HCT116 (cell line): ENCODE measurements at regions not wholly inside any gene's neighbourhood (a gene's known extent, or its start where the extent isn't known, plus 50 kb on each side); places are given as distances from the start of the nearest gene placed in this dataset.

ENCODE experiments used
- ATAC-seq: fragments of 200-7000 bp; cut with Tn5 transposase; 2 replicates; pipeline ENCODE4 v1.9.1; 2020; ENCODE audit warnings: mild to moderate bottlenecking, moderate library complexity
- BruUV-seq: library from RNA; stranded (reverse); fragments of 400-500 nt; replicated peaks from 2 replicates; lab custom pipeline; 2021; lab: Mats Ljungman, UMichigan
- CTCF ChIA-PET: fragments of 300-600 bp; sonication (Branson Sonifier 250); formaldehyde crosslinking; loops from one replicate; lab custom pipeline; 2021; ENCODE audit warnings: antibody characterized with exemption; lab: Charles Lee
- POLR2A ChIA-PET: fragments of 300-600, 350-600 bp; sonication (Branson Sonifier 250); formaldehyde crosslinking; loops from one replicate; lab custom pipeline; 2021; ENCODE audit warnings: antibody characterized with exemption; lab: Charles Lee
- RAD21 ChIA-PET, 2 experiments: fragments of 300-600 bp; sonication (Branson Sonifier 250); formaldehyde crosslinking; loops; one replicate each; lab custom pipeline; 2023; ENCODE audit warnings: low total read pairs in 2 of 2; ENCODE audit not compliant: uncharacterized antibody in 2 of 2, unreplicated experiment in 2 of 2, low non-redundant PET in 1 of 2; lab: Charles Lee
- DNase-seq: peaks from one replicate; pipeline ENCODE4 v3.0.0-alpha.2; 2010; ENCODE audit warnings: low read depth, low spot score
- H2AFZ ChIP-seq: fragments of 200-600 bp; shearing (Covaris generic), sonication (generic); 2 replicates; pipeline ENCODE4 v1.6.1; 2017; ENCODE audit warnings: low read depth, mixed run types, mixed read lengths, antibody characterized with exemption, low read length; ENCODE audit not compliant: poor library complexity, severe bottlenecking
- H3K27ac ChIP-seq: 2 replicates; pipeline ENCODE4 v1.5.1; 2012; ENCODE audit warnings: low read depth, low read length
- H3K27me3 ChIP-seq: fragments of 200-600 bp; sonication (generic); 2 replicates; pipeline ENCODE4 v1.6.1; 2016; ENCODE audit warnings: mixed run types, low read length, mixed read lengths; ENCODE audit not compliant: insufficient read depth
- H3K36me3 ChIP-seq, 2 experiments: fragments of 200-500 bp in 1 of 2; fragments of 200-600 bp in 1 of 2; sonication (Bioruptor generic) in 1 of 2; sonication (generic) in 1 of 2; 2 replicates each; pipeline versions ENCODE4 v1.5.1 to v1.6.1; 2014 to 2016; ENCODE audit warnings: low read length in 2 of 2, inconsistent platforms in 1 of 2, mixed read lengths in 1 of 2, mixed run types in 1 of 2; ENCODE audit not compliant: insufficient read depth in 2 of 2, control insufficient read depth in 1 of 2
- H3K4me1 ChIP-seq, 2 experiments: fragments of 200-600 bp in 1 of 2; sonication (generic) in 1 of 2; 2 replicates each; pipeline versions ENCODE4 v1.5.1 to v1.6.1; 2012 to 2017; ENCODE audit warnings: low read length in 2 of 2, inconsistent platforms in 1 of 2, mild to moderate bottlenecking in 1 of 2, mixed read lengths in 1 of 2, mixed run types in 1 of 2, moderate library complexity in 1 of 2; ENCODE audit not compliant: insufficient read depth in 2 of 2, control insufficient read depth in 1 of 2
- H3K4me2 ChIP-seq: fragments of 200-600 bp; sonication (generic); 2 replicates; pipeline ENCODE4 v1.6.1; 2017; ENCODE audit warnings: mixed run types, low read length, mixed read lengths
- H3K4me3 ChIP-seq, 2 experiments: fragments of 200-600 bp in 1 of 2; sonication (generic) in 1 of 2; replicated peaks in 1 of 2; 2 replicates each; pipeline ENCODE4 v1.5.1; 2011 to 2016; ENCODE audit warnings: low read length in 2 of 2, control low read depth in 1 of 2, low read depth in 1 of 2, mild to moderate bottlenecking in 1 of 2, mixed read lengths in 1 of 2, mixed run types in 1 of 2
- H3K79me2 ChIP-seq: fragments of 200-600 bp; sonication (generic); 2 replicates; pipeline ENCODE4 v1.6.1; 2017; ENCODE audit warnings: mild to moderate bottlenecking, mixed run types, low read length, moderate library complexity, mixed read lengths; ENCODE audit not compliant: insufficient read depth
- H3K9ac ChIP-seq: fragments of 200-600 bp; sonication (generic); 2 replicates; pipeline ENCODE4 v1.6.1; 2016; ENCODE audit warnings: low read length, mixed read lengths
- H3K9me2 ChIP-seq: fragments of 200-600 bp; sonication (generic), shearing (Covaris generic); 2 replicates; pipeline ENCODE4 v1.6.1; 2017; ENCODE audit warnings: mixed run types, mild to moderate bottlenecking, moderate library complexity; ENCODE audit not compliant: insufficient read depth
- H3K9me3 ChIP-seq, 2 experiments: fragments of 200-500 bp in 1 of 2; fragments of 200-600 bp in 1 of 2; sonication (Bioruptor generic) in 1 of 2; sonication (generic) in 1 of 2; 2 replicates each; pipeline ENCODE4 v1.6.1; 2014 to 2017; ENCODE audit warnings: low read length in 2 of 2, mixed read lengths in 2 of 2, inconsistent platforms in 1 of 2, low read depth in 1 of 2, mild to moderate bottlenecking in 1 of 2, mixed run types in 1 of 2, moderate library complexity in 1 of 2; ENCODE audit not compliant: control insufficient read depth in 1 of 2, insufficient read depth in 1 of 2
- H4K20me1 ChIP-seq: fragments of 200-600 bp; sonication (generic), shearing (Covaris generic); 2 replicates; pipeline ENCODE4 v1.6.1; 2017; ENCODE audit warnings: mixed run types, mild to moderate bottlenecking, moderate library complexity; ENCODE audit not compliant: insufficient read depth
- CBX3 ChIP-seq: IDR thresholded peaks from 2 replicates; pipeline ENCODE4 v1.6.1; 2012; ENCODE audit warnings: low read depth
- CTCF ChIP-seq, 3 experiments: fragments of 200-600 bp in 1 of 3; sonication (generic) in 1 of 3; IDR thresholded peaks in 2 of 3; conservative IDR thresholded peaks in 1 of 3; 2 replicates each; pipeline ENCODE4 v1.5.1; 2012 to 2017; ENCODE audit warnings: low read depth in 2 of 3, low read length in 2 of 3, antibody characterized with exemption in 1 of 3, borderline replicate concordance in 1 of 3, control low read depth in 1 of 3, mild to moderate bottlenecking in 1 of 3, mixed read lengths in 1 of 3, mixed run types in 1 of 3, moderate library complexity in 1 of 3; ENCODE audit not compliant: insufficient read depth in 1 of 3
- EZH2 ChIP-seq: fragments of 200-600 bp; sonication (generic); IDR thresholded peaks from 2 replicates; pipeline ENCODE4 v1.6.1; 2017; ENCODE audit warnings: antibody characterized with exemption, mixed run types
- EZH2phosphoT487 ChIP-seq: fragments of 200-600 bp; IDR thresholded peaks from 2 replicates; pipeline ENCODE4 v1.6.1; 2018; ENCODE audit warnings: antibody characterized with exemption, borderline replicate concordance
- FOSL1 ChIP-seq: IDR thresholded peaks from 2 replicates; pipeline ENCODE4 v1.6.1; 2012; ENCODE audit warnings: low read depth
- JUND ChIP-seq: IDR thresholded peaks from 2 replicates; pipeline ENCODE4 v1.6.1; 2012
- RAD21 ChIP-seq: IDR thresholded peaks from 2 replicates; pipeline ENCODE4 v1.6.1; 2012; ENCODE audit warnings: low read depth, mild to moderate bottlenecking
- REST ChIP-seq: IDR thresholded peaks from 2 replicates; pipeline ENCODE4 v1.6.1; 2012; ENCODE audit warnings: low read depth
- SIN3A ChIP-seq: IDR thresholded peaks from 2 replicates; pipeline ENCODE4 v1.6.1; 2012; ENCODE audit warnings: low read depth
- SP1 ChIP-seq: IDR thresholded peaks from 2 replicates; pipeline ENCODE4 v1.6.1; 2012; ENCODE audit warnings: low read depth
- SRF ChIP-seq: IDR thresholded peaks from 2 replicates; pipeline ENCODE4 v1.6.1; 2012; ENCODE audit warnings: low read depth
- TCF7L2 ChIP-seq: IDR thresholded peaks from 2 replicates; pipeline ENCODE4 v1.7.0; 2011; ENCODE audit warnings: borderline replicate concordance, inconsistent platforms; ENCODE audit not compliant: insufficient read depth, insufficient read length; ENCODE audit errors: extremely low read depth
- YY1 ChIP-seq: IDR thresholded peaks from 2 replicates; pipeline ENCODE4 v1.6.1; 2011; ENCODE audit warnings: low read length, low read depth, moderate library complexity, mild to moderate bottlenecking; ENCODE audit not compliant: insufficient replicate concordance; ENCODE audit errors: extremely low read depth
- ZFX ChIP-seq: fragments of 450-650 bp; IDR thresholded peaks from 2 replicates; pipeline ENCODE4 v1.6.1; 2017
- intact Hi-C: fragments of 100-400 bp; cut with micrococcal nuclease; formaldehyde crosslinking; loops from 2 replicates; pipeline ENCODE4 v1.10.0; 2022
- TF ChIP-seq, protein P1 (sequence below): IDR thresholded peaks from 2 replicates; pipeline ENCODE4 v1.6.1; 2012

GRCh38 chr7:131652194-131652593 is 95.8 kb upstream of the PODXL start:
- no peak for TF ChIP-seq TCF7L2
- TF ChIP-seq ZFX: no peak
- no peak for TF ChIP-seq CTCF (IDR thresholded peaks at IDR 0.05 in 2 of 3, conservative IDR thresholded peaks at IDR 0.05 in 1 of 3; ENCODE audit: borderline replicate concordance in 1 of 3, insufficient read depth in 1 of 3, low read depth in 2 of 3, low read length in 2 of 3)
- TF ChIP-seq SIN3A: no peak
- TF ChIP-seq YY1: no peak
- TF ChIP-seq CBX3: no peak
- TF ChIP-seq REST: no peak
- no peak for TF ChIP-seq EZH2
- TF ChIP-seq EZH2phosphoT487: no peak
- TF ChIP-seq, protein P1, sequence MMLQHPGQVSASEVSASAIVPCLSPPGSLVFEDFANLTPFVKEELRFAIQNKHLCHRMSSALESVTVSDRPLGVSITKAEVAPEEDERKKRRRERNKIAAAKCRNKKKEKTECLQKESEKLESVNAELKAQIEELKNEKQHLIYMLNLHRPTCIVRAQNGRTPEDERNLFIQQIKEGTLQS: no peak
- no peak for TF ChIP-seq JUND
- TF ChIP-seq RAD21: no peak
- TF ChIP-seq FOSL1: no peak
- TF ChIP-seq SP1: no peak
- TF ChIP-seq SRF: no peak
- peaks cover 0 to 24% of the 10 kb centered on the region in 2 experiments; a peak in 2 of 4 replicates for H3K4me1 ChIP-seq
- ChIA-PET POLR2A (no interaction called here), CTCF (no interaction called here), RAD21 (no interaction called here)
- intact Hi-C loops: no loop called here
- BruUV-seq: no TSS peak
- H3K36me3 ChIP-seq: no peaks in the 10 kb centered on the region
- no peaks in the 10 kb centered on the region for H3K79me2 ChIP-seq
- H3K27me3 ChIP-seq: no peaks in the 10 kb centered on the region
- H3K4me3 ChIP-seq: no peak overlapping the region
- H3K9ac ChIP-seq: no peak overlapping the region
- H3K4me2 ChIP-seq: no peak overlapping the region
- no peaks in the 10 kb centered on the region for H3K9me3 ChIP-seq
- H3K9me2 ChIP-seq: no peaks in the 10 kb centered on the region
- no peaks in the 10 kb centered on the region for H4K20me1 ChIP-seq
- ATAC-seq: no peak
- H2AFZ ChIP-seq: no peak overlapping the region
- H3K27ac ChIP-seq: no peak overlapping the region
- no peak for DNase-seq
